NCI-H446 (cell line): ENCODE measurements at regions not wholly inside any gene's neighbourhood (a gene's known extent, or its start where the extent isn't known, plus 50 kb on each side); places are given as distances from the start of the nearest gene placed in this dataset.

Experiments used
- DNase-seq, 2 experiments: peaks; one replicate each; lab custom pipeline; 2025; lab: John Stamatoyannopoulos, UW

- no peak for DNase-seq
Observed at GRCh38 chr1:96964761-96965160, 243.2 kb downstream of the PTBP2 start.

DNA sequence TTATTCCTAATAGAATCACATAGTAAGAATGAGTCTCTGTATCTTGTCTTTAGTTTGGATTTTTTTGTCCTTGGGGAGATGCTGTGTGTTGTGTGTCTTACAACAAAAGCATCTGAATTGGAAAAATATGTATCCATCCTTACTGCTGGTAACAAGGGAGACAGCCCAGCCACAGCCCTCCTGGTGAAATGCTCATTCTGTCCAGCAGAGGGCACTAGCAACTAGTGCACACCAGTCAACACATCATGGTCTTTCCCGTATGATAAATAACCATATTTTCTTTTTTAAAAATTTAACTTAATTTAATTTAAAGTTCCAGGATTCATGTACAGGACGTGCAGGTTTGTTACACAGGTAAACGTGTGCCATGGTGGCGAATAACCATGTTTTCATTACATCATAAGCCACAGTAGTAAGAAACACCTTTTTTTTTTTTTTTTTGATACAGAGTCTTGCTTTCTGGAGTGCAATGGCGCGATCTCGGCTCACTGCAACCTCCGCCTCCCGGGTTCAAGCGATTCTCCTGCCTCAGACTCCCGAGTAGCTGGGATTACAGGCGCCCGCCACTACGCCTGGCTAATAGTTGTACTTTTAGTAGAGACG, 245.1 kb downstream of the PTBP2 start:
- peak; percentile 78 to 85 for DNase-seq

GRCh38 chr1:96967311-96967710, 245.7 kb downstream of the PTBP2 start:
- no peak for DNase-seq

DNA sequence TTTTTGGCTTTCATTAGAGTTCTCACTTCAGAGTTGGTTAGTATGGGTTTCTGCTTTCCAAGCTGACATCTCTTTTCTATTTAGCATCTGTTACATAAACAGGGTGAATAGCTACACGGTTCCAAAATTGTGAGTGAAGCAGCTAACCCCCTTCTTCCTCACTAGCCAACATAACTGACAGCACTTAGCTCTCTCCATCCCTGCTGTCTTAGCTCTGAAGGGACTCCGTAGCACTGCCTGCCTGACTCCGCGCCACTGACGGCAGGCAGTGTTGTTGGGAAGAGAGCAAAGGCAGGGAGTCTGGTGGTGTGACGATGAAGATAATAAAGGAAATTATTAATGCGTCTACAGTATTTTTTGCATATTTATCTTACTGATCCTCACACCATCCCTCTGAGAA, 247.0 kb downstream of the PTBP2 start:
- DNase-seq, result peak; percentile 25 to 68

DNA sequence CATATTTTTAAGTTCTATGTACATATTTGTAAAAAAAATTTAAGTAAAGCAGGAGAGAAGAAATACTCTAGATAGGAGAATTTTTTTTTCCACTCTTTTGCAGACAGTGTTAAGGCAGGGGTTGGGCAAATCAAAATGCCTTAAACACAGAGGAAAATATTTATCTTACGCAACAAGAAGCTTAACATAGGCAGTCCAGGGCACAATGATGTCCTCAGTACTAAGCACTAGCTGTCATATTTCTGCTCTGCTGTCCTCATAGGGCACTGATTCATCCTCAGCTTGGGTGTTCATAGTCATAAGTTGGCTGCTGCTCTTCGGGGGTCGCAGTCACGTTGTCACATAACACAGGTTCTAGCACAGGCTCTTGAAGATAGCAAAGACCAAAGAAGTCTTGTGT, 247.4 kb downstream of the PTBP2 start:
- no peak for DNase-seq

- no peak for DNase-seq
Observed at GRCh38 chr1:96969656-96970163, 248.1 kb downstream of the PTBP2 start.

- no peak for DNase-seq
Observed at GRCh38 chr1:96971439-96971838, 249.9 kb downstream of the PTBP2 start.

- no peak for DNase-seq
Observed at GRCh38 chr1:96971849-96972602, 250.4 kb downstream of the PTBP2 start.

DNA sequence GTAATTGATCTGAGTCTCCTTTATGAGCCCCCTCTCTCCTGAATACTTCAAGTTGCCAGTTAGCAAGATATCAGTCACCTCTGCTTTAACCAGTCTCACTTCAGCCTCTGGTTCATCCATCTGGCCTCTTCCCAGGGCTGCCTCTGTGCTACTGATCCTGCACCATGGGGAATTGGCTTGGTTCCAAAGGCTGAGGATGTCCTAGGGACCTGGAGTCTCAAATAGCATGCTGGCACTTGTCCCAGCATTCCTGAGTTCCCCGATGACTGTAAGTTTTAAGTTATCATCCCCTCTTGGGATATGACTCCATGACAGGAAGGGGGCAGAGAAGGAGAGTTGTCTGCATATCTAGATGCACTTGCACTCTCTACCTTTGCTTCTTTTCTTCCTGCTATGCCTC, 252.0 kb downstream of the PTBP2 start:
- peak; percentile 50 to 83 for DNase-seq

- DNase-seq, result no peak
Observed at GRCh38 chr1:96978444-96978843, 256.9 kb downstream of the PTBP2 start.

- no peak for DNase-seq
Observed at GRCh38 chr1:96978901-96979300, 257.3 kb downstream of the PTBP2 start.

- no peak for DNase-seq
Observed at GRCh38 chr1:96979304-96980268, 258.0 kb downstream of the PTBP2 start.

DNA sequence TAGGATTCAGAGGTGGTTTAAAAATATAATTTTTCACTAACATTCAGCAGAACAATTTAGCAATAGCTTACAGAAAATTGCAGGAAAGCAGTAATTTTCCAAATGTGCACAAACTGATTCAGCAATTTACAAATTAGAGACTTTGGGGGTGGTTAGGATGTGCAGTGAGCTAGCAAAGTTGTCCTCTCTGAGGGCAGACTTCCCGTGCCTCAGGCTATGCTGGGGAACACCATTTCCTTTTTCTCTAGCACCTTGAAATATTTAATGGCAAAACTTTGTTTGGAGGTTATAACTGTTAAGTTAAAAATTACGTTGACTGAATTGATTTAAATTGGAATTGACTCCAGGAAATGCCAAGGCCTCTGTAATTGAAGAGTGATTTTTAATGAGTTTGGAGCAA, 258.9 kb downstream of the PTBP2 start:
- no peak for DNase-seq

GRCh38 chr1:96981181-96981580, 259.6 kb downstream of the PTBP2 start:
- DNase-seq, result no peak

GRCh38 chr1:96982118-96982517, 260.5 kb downstream of the PTBP2 start:
- DNase-seq, result no peak

- no peak for DNase-seq
Observed at GRCh38 chr1:96983866-96984265, 262.3 kb downstream of the PTBP2 start.

DNA sequence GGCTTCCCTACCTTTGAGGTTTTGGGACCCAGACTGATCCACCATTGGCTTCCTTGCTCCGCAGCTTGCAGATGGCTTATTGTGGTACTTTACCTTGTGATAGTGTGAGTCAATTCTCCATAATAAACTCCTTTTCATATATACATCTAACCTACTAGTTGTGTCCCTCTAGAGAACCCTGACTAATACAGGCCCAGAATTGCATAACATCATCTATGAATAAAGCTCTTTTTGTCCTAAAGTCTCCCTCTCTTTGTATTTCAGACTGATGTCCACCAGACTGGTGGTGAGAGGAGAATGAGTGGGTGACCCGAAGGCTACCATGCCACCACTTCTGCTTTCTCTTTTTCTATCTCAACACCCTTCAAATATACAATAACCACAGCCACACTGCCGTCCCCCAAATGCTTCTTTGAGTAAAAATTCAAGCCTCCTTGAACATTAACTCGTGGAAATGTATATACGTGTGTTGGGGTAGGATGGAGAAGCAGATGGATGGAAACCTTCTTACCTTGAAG, 265.7 kb downstream of the PTBP2 start:
- no peak for DNase-seq

GRCh38 chr1:96989302-96989701, 267.7 kb downstream of the PTBP2 start:
- no peak for DNase-seq

GRCh38 chr1:96990136-96990535, 268.6 kb downstream of the PTBP2 start:
- DNase-seq, result no peak

GRCh38 chr1:96991261-96991660, 269.7 kb downstream of the PTBP2 start:
- DNase-seq, result no peak

GRCh38 chr1:96992871-96993270, 271.3 kb downstream of the PTBP2 start:
- DNase-seq, result no peak

GRCh38 chr1:96995351-96995750, 273.8 kb downstream of the PTBP2 start:
- no peak for DNase-seq
